ENCODE measurements at regions not wholly inside any gene's neighbourhood (a gene's known extent, or its start where the extent isn't known, plus 50 kb on each side); places are given as distances from the start of the nearest gene placed in this dataset.
"Not testable (repeated sequence)": the region's sequence is repeated elsewhere in the genome, so short reads cannot be mapped to it uniquely, and the experiment has no call there.

DNA sequence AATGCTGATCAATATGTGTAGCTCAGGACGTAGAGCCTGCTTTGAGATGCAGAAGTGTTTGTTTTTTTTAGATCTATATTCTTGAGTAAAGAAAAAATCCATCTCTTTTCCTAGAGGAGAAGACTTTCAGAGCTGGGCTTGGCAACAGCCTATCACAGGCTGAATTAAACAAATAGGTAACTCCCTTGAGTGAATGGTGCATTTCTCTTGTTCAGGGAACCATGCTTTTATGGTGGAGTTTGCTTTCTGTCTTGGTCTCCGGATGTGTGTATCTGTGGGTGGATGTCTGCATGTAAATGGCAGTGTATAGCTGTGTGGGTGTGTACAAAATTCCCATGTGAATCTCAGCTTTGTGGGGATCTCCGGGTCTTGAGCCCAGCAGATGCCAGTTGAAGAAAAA, 82.3 kb upstream of the KRTAP5-11 start:
- H3K4me2 ChIP-seq (ENCODE audit: unreplicated experiment); H2AFZ ChIP-seq; H3K79me2 ChIP-seq (ENCODE audit: insufficient read depth); H3F3A ChIP-seq (ENCODE audit: insufficient read depth); in situ Hi-C loops (cut with MboI); H3K9me3 ChIP-seq (ENCODE audit: low read depth); H4K20me1 ChIP-seq (ENCODE audit: insufficient read depth); H3K9ac ChIP-seq; H3K27ac ChIP-seq; H3K36me3 ChIP-seq (ENCODE audit: low read depth); H3K27me3 ChIP-seq (replicated peaks; ENCODE audit: insufficient read depth); DNase-seq; H3K9me2 ChIP-seq (ENCODE audit: insufficient read depth); H3K4me1 ChIP-seq (ENCODE audit: insufficient read depth); H3K4me3 ChIP-seq: not testable (repeated sequence)
- WGBS, 2 experiments (ENCODE audit: low coverage in 1 of 2, low lambda C conversion rate in 2 of 2, missing lambda C conversion rate in 2 of 2) = 11 to 19% methylated on average over 2 to 3 of the region's 3 CpGs

DNA sequence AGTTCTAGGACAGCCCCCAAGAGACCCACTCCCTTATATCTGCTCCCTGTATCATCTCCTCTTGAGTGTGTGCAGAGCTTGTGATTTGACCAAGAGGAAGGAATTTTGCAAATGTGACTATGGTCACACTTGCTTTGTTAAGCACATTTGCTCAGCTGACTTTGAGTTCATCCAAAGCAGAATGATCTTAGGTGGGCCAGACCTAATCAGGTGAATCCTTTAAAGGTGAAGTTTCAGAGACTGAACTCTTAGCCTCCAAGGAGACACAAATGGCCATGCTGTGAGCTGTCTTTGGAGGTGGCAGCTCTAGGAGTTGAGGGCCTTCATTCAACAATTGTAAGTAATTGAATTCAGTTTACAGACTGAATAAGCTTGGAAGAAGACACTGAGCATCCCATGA, 115.4 kb upstream of the KRTAP5-11 start:
- in situ Hi-C loops (cut with MboI); DNase-seq; H3K4me1 ChIP-seq (ENCODE audit: insufficient read depth): not testable (repeated sequence)

DNA sequence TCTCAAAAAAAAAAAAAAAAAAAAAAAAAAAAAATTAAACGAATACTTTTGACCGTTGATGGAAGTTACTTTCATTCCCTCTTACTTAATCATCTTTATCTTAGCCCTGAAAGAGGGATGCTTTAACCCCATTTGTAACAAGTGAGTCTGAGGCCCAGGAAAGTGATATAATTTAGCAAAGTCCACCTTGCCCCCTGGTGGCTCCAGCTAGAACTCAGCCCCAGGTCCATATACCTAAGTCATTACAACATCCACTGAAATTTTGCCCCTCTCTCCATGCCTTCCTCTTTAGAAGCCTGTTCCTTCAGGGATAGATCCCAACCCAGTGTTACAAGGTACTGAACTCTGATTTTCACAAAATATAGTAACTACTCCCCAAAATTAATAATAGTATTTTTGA, 116.3 kb upstream of the KRTAP5-11 start:
- DNase-seq = peak; percentile 8
- H2AFZ ChIP-seq; H3K36me3 ChIP-seq (ENCODE audit: low read depth); H3K79me2 ChIP-seq (ENCODE audit: insufficient read depth); H3K9me3 ChIP-seq (ENCODE audit: low read depth); H3F3A ChIP-seq (ENCODE audit: insufficient read depth); H3K9me2 ChIP-seq (ENCODE audit: insufficient read depth); H4K20me1 ChIP-seq (ENCODE audit: insufficient read depth); H3K4me1 ChIP-seq (ENCODE audit: insufficient read depth); in situ Hi-C loops (cut with MboI); H3K9ac ChIP-seq; H3K4me3 ChIP-seq; H3K27me3 ChIP-seq (replicated peaks; ENCODE audit: insufficient read depth); H3K27ac ChIP-seq; H3K4me2 ChIP-seq (ENCODE audit: unreplicated experiment): not testable (repeated sequence)
- 0 to 12% methylated on average over 2 of the region's 2 CpGs for WGBS, 2 experiments (ENCODE audit: low coverage in 1 of 2, low lambda C conversion rate in 2 of 2, missing lambda C conversion rate in 2 of 2)

More for the DNA sequence above, 115.4 kb upstream of the KRTAP5-11 start:
- not testable (repeated sequence) for H4K20me1 ChIP-seq (ENCODE audit: insufficient read depth); H3F3A ChIP-seq (ENCODE audit: insufficient read depth); H3K9me3 ChIP-seq (ENCODE audit: low read depth); H2AFZ ChIP-seq; H3K4me3 ChIP-seq; H3K27me3 ChIP-seq (replicated peaks; ENCODE audit: insufficient read depth); H3K36me3 ChIP-seq (ENCODE audit: low read depth); H3K79me2 ChIP-seq (ENCODE audit: insufficient read depth); H3K27ac ChIP-seq; H3K4me2 ChIP-seq (ENCODE audit: unreplicated experiment); H3K9ac ChIP-seq; H3K9me2 ChIP-seq (ENCODE audit: insufficient read depth)

DNA sequence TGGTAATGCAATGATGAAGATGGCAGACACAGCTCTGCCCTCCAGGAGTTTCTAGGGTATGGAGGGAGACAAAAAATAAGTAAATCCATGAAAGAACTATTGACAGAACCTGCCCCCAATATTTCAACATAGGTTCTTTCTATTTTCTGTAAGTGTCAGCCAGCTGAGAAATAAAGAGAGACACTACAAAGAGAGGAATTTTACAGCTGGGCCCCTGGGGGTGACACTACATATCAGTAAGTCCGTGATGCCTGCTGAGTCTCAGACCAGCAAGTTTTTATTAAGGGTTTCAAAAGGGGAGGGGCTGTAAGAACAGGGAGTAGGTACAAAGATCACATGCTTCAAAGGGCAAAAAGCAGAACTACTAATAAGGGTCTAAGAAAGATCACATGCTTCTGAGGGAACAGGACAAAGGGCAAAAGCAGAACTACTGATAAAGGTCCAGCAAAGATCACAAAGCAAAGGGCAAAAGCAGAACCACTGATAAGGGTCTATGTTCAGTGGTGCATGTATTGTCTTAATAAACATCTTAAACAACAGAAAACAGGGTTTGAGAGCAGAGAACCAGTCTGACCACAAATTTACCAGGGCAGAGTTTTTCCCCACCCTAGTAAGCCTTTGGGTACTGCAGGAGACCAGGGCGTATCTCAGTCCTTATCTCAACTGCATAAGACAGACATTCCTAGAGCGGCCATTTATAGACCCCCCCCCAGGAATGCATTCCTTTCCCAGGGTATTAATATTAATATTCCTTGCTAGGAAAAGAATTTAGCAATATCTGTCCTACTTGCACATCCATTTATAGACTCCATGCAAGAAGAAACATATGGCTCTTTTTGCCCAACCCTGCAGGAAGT, 119.0 kb upstream of the KRTAP5-11 start:
- H3K9me2 ChIP-seq (ENCODE audit: insufficient read depth); in situ Hi-C loops (cut with MboI); H3K36me3 ChIP-seq (ENCODE audit: low read depth); H3K9me3 ChIP-seq (ENCODE audit: low read depth); H3K9ac ChIP-seq; H4K20me1 ChIP-seq (ENCODE audit: insufficient read depth); H3K27ac ChIP-seq; H3K4me2 ChIP-seq (ENCODE audit: unreplicated experiment); H3K79me2 ChIP-seq (ENCODE audit: insufficient read depth); DNase-seq; H2AFZ ChIP-seq; H3K4me3 ChIP-seq; H3K4me1 ChIP-seq (ENCODE audit: insufficient read depth); H3F3A ChIP-seq (ENCODE audit: insufficient read depth); H3K27me3 ChIP-seq (replicated peaks; ENCODE audit: insufficient read depth): not testable (repeated sequence)
- 26 to 35% methylated on average over 3 of the region's 3 CpGs for WGBS, 2 experiments (ENCODE audit: low coverage in 1 of 2, low lambda C conversion rate in 2 of 2, missing lambda C conversion rate in 2 of 2)

DNA sequence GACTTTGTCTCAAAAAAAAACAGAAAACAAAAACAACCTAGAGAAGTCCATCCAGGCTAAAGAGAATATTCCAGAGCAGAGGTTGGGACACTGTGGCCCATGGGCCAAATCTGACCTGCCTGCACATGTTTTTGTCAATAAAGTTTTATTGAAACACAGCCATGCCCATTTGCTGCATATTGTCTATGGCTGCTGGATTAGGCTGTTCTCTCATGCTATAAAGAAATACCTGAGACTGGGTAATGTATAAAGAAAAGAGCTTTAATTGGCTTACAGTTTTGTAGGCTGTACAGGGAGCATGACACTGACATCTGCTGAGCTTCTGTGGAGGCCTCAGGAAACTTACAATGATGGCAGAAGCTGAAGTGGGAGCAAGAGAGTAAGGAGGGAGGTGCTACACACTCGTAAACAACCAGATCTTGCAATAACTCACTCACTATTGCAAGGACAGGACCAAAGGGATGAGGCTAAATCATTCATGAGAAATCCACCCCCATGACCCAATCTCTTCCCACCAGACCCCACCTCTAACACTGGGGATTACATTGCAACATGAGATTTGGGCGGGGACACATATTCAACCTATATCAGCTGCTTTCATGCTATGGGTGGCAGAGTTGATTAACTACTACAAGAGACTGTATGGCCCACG, 122.5 kb upstream of the KRTAP5-11 start:
- H3K4me2 ChIP-seq (ENCODE audit: unreplicated experiment); H3K27ac ChIP-seq; H3K4me3 ChIP-seq; H3K9me3 ChIP-seq (ENCODE audit: low read depth); H3K9me2 ChIP-seq (ENCODE audit: insufficient read depth); DNase-seq; H4K20me1 ChIP-seq (ENCODE audit: insufficient read depth); H3K27me3 ChIP-seq (replicated peaks; ENCODE audit: insufficient read depth); H2AFZ ChIP-seq; H3F3A ChIP-seq (ENCODE audit: insufficient read depth); H3K36me3 ChIP-seq (ENCODE audit: low read depth); H3K79me2 ChIP-seq (ENCODE audit: insufficient read depth); H3K9ac ChIP-seq; in situ Hi-C loops (cut with MboI); H3K4me1 ChIP-seq (ENCODE audit: insufficient read depth): not testable (repeated sequence)
- WGBS, 2 experiments (ENCODE audit: low coverage in 1 of 2, low lambda C conversion rate in 2 of 2, missing lambda C conversion rate in 2 of 2) = 3 to 5% methylated on average over 3 of the region's 3 CpGs

DNA sequence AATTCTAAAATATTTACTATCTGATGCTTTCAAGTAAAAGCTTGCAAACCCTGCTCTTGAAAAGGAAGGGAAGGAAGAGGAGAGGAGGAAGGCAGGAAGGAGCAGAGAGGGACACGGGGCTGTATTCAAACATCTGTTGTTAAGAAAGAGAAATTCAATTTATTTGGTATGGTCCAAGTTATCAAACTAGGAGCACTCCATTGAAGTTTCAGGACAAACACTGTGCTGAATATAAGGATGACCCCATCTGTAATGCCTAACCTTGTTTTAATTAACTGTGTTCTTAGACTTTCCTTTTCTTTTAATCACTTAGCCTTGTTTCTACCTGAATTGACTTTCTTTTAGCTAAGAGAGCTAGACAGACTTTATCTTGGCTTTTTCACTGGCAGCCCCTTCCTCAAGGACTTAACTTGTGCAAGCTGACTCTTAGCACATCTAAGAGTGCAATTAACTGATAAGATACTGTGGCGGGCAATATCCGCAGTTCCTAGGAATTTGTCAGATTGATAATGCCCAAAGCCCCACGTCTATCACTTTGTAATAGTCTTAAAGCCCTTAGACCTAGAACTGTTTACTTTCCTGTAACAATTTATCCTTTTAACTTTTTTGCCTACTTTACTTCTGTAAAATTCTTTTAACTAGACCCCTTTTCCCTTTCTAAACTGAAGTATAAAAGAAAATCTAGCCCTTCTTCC, 123.2 kb upstream of the KRTAP5-11 start:
- H3K9ac ChIP-seq; H4K20me1 ChIP-seq (ENCODE audit: insufficient read depth); DNase-seq; H3K9me2 ChIP-seq (ENCODE audit: insufficient read depth); H3K4me1 ChIP-seq (ENCODE audit: insufficient read depth); H3F3A ChIP-seq (ENCODE audit: insufficient read depth); H3K36me3 ChIP-seq (ENCODE audit: low read depth); H3K4me3 ChIP-seq; H3K27me3 ChIP-seq (replicated peaks; ENCODE audit: insufficient read depth); H3K9me3 ChIP-seq (ENCODE audit: low read depth); H3K79me2 ChIP-seq (ENCODE audit: insufficient read depth); H3K4me2 ChIP-seq (ENCODE audit: unreplicated experiment); H2AFZ ChIP-seq; in situ Hi-C loops (cut with MboI); H3K27ac ChIP-seq: not testable (repeated sequence)
- WGBS, 2 experiments (ENCODE audit: low coverage in 1 of 2, low lambda C conversion rate in 2 of 2, missing lambda C conversion rate in 2 of 2) = 37 to 44% methylated on average over 3 to 4 of the region's 4 CpGs

DNA sequence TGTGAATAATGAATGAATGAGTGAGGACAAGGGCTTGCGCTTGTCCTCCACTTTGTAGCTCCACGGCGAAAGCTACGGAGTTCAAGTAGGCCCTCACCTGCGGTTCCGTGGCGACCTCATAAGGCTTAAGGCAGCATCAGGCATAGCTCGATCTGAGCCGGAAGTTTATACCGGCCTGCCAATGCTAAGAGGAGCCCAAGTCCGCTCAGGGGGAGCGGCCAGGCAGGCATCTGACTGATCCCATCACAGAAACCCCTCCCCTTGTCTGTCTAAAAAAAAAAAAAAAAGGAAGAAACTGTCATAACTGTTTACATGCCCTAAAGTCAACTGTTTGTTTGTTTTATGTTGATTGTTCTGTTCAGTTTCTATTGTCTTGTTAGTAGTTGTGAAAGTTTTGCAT, 124.4 kb upstream of the KRTAP5-11 start:
- H4K20me1 ChIP-seq (ENCODE audit: insufficient read depth); in situ Hi-C loops (cut with MboI); H3K4me1 ChIP-seq (ENCODE audit: insufficient read depth); H3K4me2 ChIP-seq (ENCODE audit: unreplicated experiment); H2AFZ ChIP-seq; H3K27ac ChIP-seq; H3F3A ChIP-seq (ENCODE audit: insufficient read depth); H3K9me3 ChIP-seq (ENCODE audit: low read depth); H3K9ac ChIP-seq; H3K36me3 ChIP-seq (ENCODE audit: low read depth); DNase-seq; H3K9me2 ChIP-seq (ENCODE audit: insufficient read depth); H3K79me2 ChIP-seq (ENCODE audit: insufficient read depth); H3K4me3 ChIP-seq; H3K27me3 ChIP-seq (replicated peaks; ENCODE audit: insufficient read depth): not testable (repeated sequence)
- 46 to 55% methylated on average over 12 of the region's 12 CpGs for WGBS, 2 experiments (ENCODE audit: low coverage in 1 of 2, low lambda C conversion rate in 2 of 2, missing lambda C conversion rate in 2 of 2)
